Neuron (in vitro differentiated cells): ENCODE measurements at regions not wholly inside any gene's neighbourhood (a gene's known extent, or its start where the extent isn't known, plus 50 kb on each side); places are given as distances from the start of the nearest gene placed in this dataset.
"Not testable (repeated sequence)": the region's sequence is repeated elsewhere in the genome, so short reads cannot be mapped to it uniquely, and the experiment has no call there.

ENCODE experiments used
- H2AFZ ChIP-seq: one replicate; pipeline ENCODE4 v1.6.1; 2013; ENCODE audit warnings: low read depth, mild to moderate bottlenecking, inconsistent platforms, low read length, moderate library complexity
- H3K27me3 ChIP-seq: one replicate; pipeline ENCODE4 v1.6.1; 2013; ENCODE audit warnings: low read length; ENCODE audit not compliant: insufficient read depth
- H3K36me3 ChIP-seq: one replicate; pipeline ENCODE4 v1.6.1; 2013; ENCODE audit warnings: low read length; ENCODE audit not compliant: insufficient read depth
- H3K4me1 ChIP-seq: one replicate; pipeline ENCODE4 v1.6.1; 2013; ENCODE audit warnings: low read length; ENCODE audit not compliant: insufficient read depth
- H3K4me3 ChIP-seq: 2 replicates; pipeline ENCODE4 v1.5.1; 2013; ENCODE audit warnings: mild to moderate bottlenecking, low read length, moderate library complexity
- H3K9me3 ChIP-seq: one replicate; pipeline ENCODE4 v1.6.1; 2013; ENCODE audit warnings: low read length

- no peaks in the 10 kb centered on the region for H3K36me3 ChIP-seq
- H3K9me3 ChIP-seq = no peaks in the 10 kb centered on the region
- H3K4me3 ChIP-seq = no peak overlapping the region
- no peak overlapping the region for H2AFZ ChIP-seq
- no peaks in the 10 kb centered on the region for H3K4me1 ChIP-seq
- no peaks in the 10 kb centered on the region for H3K27me3 ChIP-seq
Observed at GRCh38 chr14:83975841-83976770, 1553.8 kb upstream of the FLRT2 start.

- Histone ChIP-seq H3K4me3 (no peak overlapping the region), H3K4me1 (no peaks in the 10 kb centered on the region), H3K36me3 (no peaks in the 10 kb centered on the region), H3K27me3 (no peaks in the 10 kb centered on the region), H3K9me3 (no peaks in the 10 kb centered on the region), H2AFZ (no peak overlapping the region)
Observed at GRCh38 chr14:83977583-83977982, 1552.4 kb upstream of the FLRT2 start.

GRCh38 chr14:83981676-83982258 lies 1548.2 kb upstream of the FLRT2 start:
- not testable (repeated sequence) for H3K27me3 ChIP-seq, H2AFZ ChIP-seq, H3K4me3 ChIP-seq, H3K4me1 ChIP-seq, H3K36me3 ChIP-seq, H3K9me3 ChIP-seq

- H2AFZ ChIP-seq = no peak overlapping the region
- no peaks in the 10 kb centered on the region for H3K27me3 ChIP-seq
- H3K4me3 ChIP-seq = no peak overlapping the region
- no peaks in the 10 kb centered on the region for H3K9me3 ChIP-seq
- H3K36me3 ChIP-seq = no peaks in the 10 kb centered on the region
- no peaks in the 10 kb centered on the region for H3K4me1 ChIP-seq
Observed at GRCh38 chr14:83988275-83988674, 1541.7 kb upstream of the FLRT2 start.

GRCh38 chr14:83991666-83992065 lies 1538.3 kb upstream of the FLRT2 start:
- no peaks in the 10 kb centered on the region for H3K4me1 ChIP-seq
- no peaks in the 10 kb centered on the region for H3K27me3 ChIP-seq
- H3K9me3 ChIP-seq = no peaks in the 10 kb centered on the region
- H3K36me3 ChIP-seq = no peaks in the 10 kb centered on the region
- H2AFZ ChIP-seq = no peak overlapping the region
- no peak overlapping the region for H3K4me3 ChIP-seq

GRCh38 chr14:83992857-83993256 lies 1537.1 kb upstream of the FLRT2 start:
- Histone ChIP-seq H3K9me3 (no peaks in the 10 kb centered on the region), H3K27me3 (no peaks in the 10 kb centered on the region), H2AFZ (no peak overlapping the region), H3K4me1 (no peaks in the 10 kb centered on the region), H3K36me3 (no peaks in the 10 kb centered on the region), H3K4me3 (no peak overlapping the region)

- H3K4me3 ChIP-seq = no peak overlapping the region
- H3K9me3 ChIP-seq = no peaks in the 10 kb centered on the region
- H3K4me1 ChIP-seq = no peaks in the 10 kb centered on the region
- no peaks in the 10 kb centered on the region for H3K36me3 ChIP-seq
- H2AFZ ChIP-seq = no peak overlapping the region
- no peaks in the 10 kb centered on the region for H3K27me3 ChIP-seq
Observed at GRCh38 chr14:83993545-83993944, 1536.4 kb upstream of the FLRT2 start.

- no peaks in the 10 kb centered on the region for H3K36me3 ChIP-seq
- H3K27me3 ChIP-seq = no peaks in the 10 kb centered on the region
- H2AFZ ChIP-seq = no peak overlapping the region
- H3K9me3 ChIP-seq = no peaks in the 10 kb centered on the region
- no peaks in the 10 kb centered on the region for H3K4me1 ChIP-seq
- H3K4me3 ChIP-seq = no peak overlapping the region
Observed at GRCh38 chr14:83994020-83994419, 1535.9 kb upstream of the FLRT2 start.

GRCh38 chr14:84001023-84001422 lies 1528.9 kb upstream of the FLRT2 start:
- H3K4me3 ChIP-seq = no peak overlapping the region
- H3K4me1 ChIP-seq = no peaks in the 10 kb centered on the region
- H3K9me3 ChIP-seq = no peaks in the 10 kb centered on the region
- H3K27me3 ChIP-seq = no peaks in the 10 kb centered on the region
- H2AFZ ChIP-seq = no peak overlapping the region
- no peaks in the 10 kb centered on the region for H3K36me3 ChIP-seq

GRCh38 chr14:84003346-84003745 lies 1526.6 kb upstream of the FLRT2 start:
- no peaks in the 10 kb centered on the region for H3K9me3 ChIP-seq
- no peak overlapping the region for H2AFZ ChIP-seq
- no peak overlapping the region for H3K4me3 ChIP-seq
- no peaks in the 10 kb centered on the region for H3K27me3 ChIP-seq
- no peaks in the 10 kb centered on the region for H3K4me1 ChIP-seq
- H3K36me3 ChIP-seq = no peaks in the 10 kb centered on the region

GRCh38 chr14:84006643-84007155 lies 1523.2 kb upstream of the FLRT2 start:
- no peaks in the 10 kb centered on the region for H3K4me1 ChIP-seq
- no peaks in the 10 kb centered on the region for H3K9me3 ChIP-seq
- no peak overlapping the region for H2AFZ ChIP-seq
- H3K27me3 ChIP-seq = no peaks in the 10 kb centered on the region
- no peaks in the 10 kb centered on the region for H3K36me3 ChIP-seq
- H3K4me3 ChIP-seq = no peak overlapping the region

- H3K36me3 ChIP-seq = no peaks in the 10 kb centered on the region
- H3K4me1 ChIP-seq = no peaks in the 10 kb centered on the region
- no peaks in the 10 kb centered on the region for H3K9me3 ChIP-seq
- H2AFZ ChIP-seq = no peak overlapping the region
- H3K27me3 ChIP-seq = no peaks in the 10 kb centered on the region
- no peak overlapping the region for H3K4me3 ChIP-seq
Observed at GRCh38 chr14:84013424-84013823, 1516.5 kb upstream of the FLRT2 start.

- no peaks in the 10 kb centered on the region for H3K36me3 ChIP-seq
- H2AFZ ChIP-seq = no peak overlapping the region
- H3K27me3 ChIP-seq = no peaks in the 10 kb centered on the region
- no peaks in the 10 kb centered on the region for H3K4me1 ChIP-seq
- no peaks in the 10 kb centered on the region for H3K9me3 ChIP-seq
- no peak overlapping the region for H3K4me3 ChIP-seq
Observed at GRCh38 chr14:84017495-84017894, 1512.4 kb upstream of the FLRT2 start.
